Neural crest cell (in vitro differentiated cells): ENCODE measurements at regions not wholly inside any gene's neighbourhood (a gene's known extent, or its start where the extent isn't known, plus 50 kb on each side); places are given as distances from the start of the nearest gene placed in this dataset.
"Not testable (repeated sequence)": the region's sequence is repeated elsewhere in the genome, so short reads cannot be mapped to it uniquely, and the experiment has no call there.

Experiments
- DNase-seq: peaks from one replicate; pipeline ENCODE4 v3.0.0; 2021; ENCODE audit warnings: low read depth, mixed read lengths, low spot score
- H3K27ac Mint-ChIP-seq: one replicate; pipeline ENCODE4 v1.8.0; 2021; ENCODE audit warnings: mild to moderate bottlenecking, mixed read lengths; ENCODE audit not compliant: unreplicated experiment
- H3K27me3 Mint-ChIP-seq: 2 replicates; pipeline ENCODE4 v1.8.0; 2021; ENCODE audit warnings: low read depth, mild to moderate bottlenecking, mixed read lengths
- H3K36me3 Mint-ChIP-seq: 2 replicates; pipeline ENCODE4 v1.8.0; 2021; ENCODE audit warnings: low read depth, mild to moderate bottlenecking, mixed read lengths
- H3K4me1 Mint-ChIP-seq: 2 replicates; pipeline ENCODE4 v1.8.0; 2021; ENCODE audit warnings: mixed read lengths
- H3K4me3 Mint-ChIP-seq: one replicate; pipeline ENCODE4 v1.8.0; 2021; ENCODE audit warnings: mild to moderate bottlenecking, mixed read lengths
- H3K9me3 Mint-ChIP-seq: 2 replicates; pipeline ENCODE4 v1.8.0; 2021; ENCODE audit warnings: mixed read lengths
- TF ChIP-seq, protein P1 (sequence below): fragments of 200-600 bp; sonication (generic); conservative IDR thresholded peaks from 2 replicates; pipeline ENCODE4 v1.5.0; 2021; ENCODE audit warnings: antibody characterized with exemption, mild to moderate bottlenecking

DNA sequence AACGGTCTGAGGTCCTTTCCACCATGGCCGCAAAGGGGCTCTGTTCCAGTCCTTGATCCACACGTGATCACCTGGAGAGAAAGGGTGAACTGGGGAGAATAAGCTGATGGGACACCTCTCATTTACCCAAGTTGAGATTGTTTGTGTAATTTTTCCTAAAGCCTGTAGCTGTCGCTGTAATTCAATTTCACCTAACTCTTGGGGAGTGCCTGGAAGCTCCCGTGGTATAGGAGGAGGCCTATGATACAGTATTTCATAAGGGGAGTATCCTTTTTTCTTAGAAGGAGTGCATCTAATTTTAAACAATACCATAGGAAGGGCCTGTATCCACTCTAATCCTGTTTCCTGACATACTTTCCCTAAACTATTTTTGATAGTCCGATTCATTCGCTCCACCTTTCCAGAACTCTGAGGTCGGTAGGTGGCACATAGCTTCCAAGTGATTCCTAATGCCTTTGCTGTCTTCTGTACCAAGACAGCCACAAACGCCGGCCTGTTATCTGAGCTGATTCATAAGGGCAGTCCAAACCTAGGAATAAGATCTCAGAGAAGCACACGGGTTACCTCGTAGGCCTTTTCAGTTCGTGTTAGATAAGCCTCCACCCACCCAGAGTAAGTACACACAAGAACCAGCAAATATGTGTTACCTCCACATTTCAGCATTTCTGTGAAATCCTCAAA, 78.9 kb upstream of the VEPH1 start:
- not testable (repeated sequence) for H3K4me1 Mint-ChIP-seq, H3K36me3 Mint-ChIP-seq, H3K27ac Mint-ChIP-seq, H3K9me3 Mint-ChIP-seq, H3K4me3 Mint-ChIP-seq, H3K27me3 Mint-ChIP-seq, DNase-seq
- TF ChIP-seq, protein P1, sequence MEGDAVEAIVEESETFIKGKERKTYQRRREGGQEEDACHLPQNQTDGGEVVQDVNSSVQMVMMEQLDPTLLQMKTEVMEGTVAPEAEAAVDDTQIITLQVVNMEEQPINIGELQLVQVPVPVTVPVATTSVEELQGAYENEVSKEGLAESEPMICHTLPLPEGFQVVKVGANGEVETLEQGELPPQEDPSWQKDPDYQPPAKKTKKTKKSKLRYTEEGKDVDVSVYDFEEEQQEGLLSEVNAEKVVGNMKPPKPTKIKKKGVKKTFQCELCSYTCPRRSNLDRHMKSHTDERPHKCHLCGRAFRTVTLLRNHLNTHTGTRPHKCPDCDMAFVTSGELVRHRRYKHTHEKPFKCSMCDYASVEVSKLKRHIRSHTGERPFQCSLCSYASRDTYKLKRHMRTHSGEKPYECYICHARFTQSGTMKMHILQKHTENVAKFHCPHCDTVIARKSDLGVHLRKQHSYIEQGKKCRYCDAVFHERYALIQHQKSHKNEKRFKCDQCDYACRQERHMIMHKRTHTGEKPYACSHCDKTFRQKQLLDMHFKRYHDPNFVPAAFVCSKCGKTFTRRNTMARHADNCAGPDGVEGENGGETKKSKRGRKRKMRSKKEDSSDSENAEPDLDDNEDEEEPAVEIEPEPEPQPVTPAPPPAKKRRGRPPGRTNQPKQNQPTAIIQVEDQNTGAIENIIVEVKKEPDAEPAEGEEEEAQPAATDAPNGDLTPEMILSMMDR, result peak; percentile 43

DNA sequence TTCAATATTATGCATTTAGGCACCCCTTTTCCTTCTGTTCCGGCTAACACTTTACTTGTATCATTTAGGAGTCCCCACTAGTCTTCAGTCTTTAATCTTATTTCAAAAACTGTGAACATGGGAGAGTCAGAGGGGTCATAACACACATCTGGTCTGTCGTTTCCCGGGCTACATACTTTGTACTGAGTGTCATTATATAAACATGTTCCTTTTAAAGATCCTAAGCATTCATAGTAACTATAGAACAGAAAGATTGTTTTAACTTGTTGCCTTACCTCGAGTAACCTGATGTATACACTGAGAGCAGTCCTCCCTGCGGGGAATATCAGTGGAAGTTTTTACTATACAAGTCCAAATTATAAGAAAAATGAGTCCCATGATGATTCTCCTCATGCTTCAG, 78.2 kb upstream of the VEPH1 start:
- Mint-ChIP-seq H3K4me1 (no peaks in the 10 kb centered on the region), H3K36me3 (no peaks in the 10 kb centered on the region), H3K27me3 (no peaks in the 10 kb centered on the region), H3K9me3 (peaks cover 5% of the 10 kb centered on the region), H3K4me3 (no peak overlapping the region), H3K27ac (no peak overlapping the region)
- TF ChIP-seq, protein P1, result no peak
- no peak for DNase-seq

DNA sequence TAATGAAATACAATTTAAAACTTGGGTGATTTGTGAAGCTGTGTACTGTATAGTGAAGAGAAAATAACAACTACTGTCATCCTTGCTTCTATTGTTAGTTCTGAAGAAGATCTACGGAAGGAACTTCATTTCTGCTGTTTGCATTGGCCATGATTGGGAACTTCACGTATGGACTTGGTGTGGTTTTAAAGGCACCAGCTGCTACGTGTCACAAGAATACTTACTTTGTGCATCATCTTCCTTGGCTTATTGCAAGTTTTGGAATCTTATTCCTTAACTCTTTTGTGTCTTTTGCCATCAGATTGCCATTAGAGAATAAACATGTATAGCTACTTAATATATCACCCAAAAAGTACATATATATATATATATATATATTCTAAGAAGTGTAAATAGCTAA, 75.0 kb upstream of the VEPH1 start:
- Mint-ChIP-seq H3K36me3 (no peaks in the 10 kb centered on the region), H3K27ac (no peak overlapping the region), H3K4me1 (no peaks in the 10 kb centered on the region), H3K4me3 (no peak overlapping the region), H3K9me3 (no peaks in the 10 kb centered on the region), H3K27me3 (no peaks in the 10 kb centered on the region)
- no peak for DNase-seq
- TF ChIP-seq, protein P1, result no peak

DNA sequence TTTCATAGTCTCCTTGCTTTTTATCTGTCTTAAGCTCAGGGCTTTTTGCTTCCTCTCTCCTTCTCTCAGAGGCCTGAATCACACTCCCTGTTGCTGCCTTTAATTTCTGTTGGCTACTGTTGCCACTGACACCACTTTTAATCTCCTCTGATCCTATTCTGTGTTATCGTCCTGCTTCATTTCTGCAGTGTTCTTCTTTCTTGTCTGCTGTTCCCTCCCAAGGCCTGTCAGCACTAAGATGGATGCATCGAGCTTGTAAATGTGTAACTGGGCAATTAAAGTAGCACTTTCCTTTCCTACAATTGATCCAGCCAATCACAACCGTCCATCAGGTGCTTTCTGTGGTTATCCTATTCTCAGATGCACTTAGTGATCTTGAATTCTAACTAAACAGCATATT, 71.3 kb upstream of the VEPH1 start:
- TF ChIP-seq, protein P1, result no peak
- H3K27me3 Mint-ChIP-seq, result no peaks in the 10 kb centered on the region
- H3K36me3 Mint-ChIP-seq, result no peaks in the 10 kb centered on the region
- no peaks in the 10 kb centered on the region for H3K9me3 Mint-ChIP-seq
- H3K4me1 Mint-ChIP-seq, result no peaks in the 10 kb centered on the region
- H3K27ac Mint-ChIP-seq, result no peak overlapping the region
- DNase-seq, result no peak
- no peak overlapping the region for H3K4me3 Mint-ChIP-seq

DNA sequence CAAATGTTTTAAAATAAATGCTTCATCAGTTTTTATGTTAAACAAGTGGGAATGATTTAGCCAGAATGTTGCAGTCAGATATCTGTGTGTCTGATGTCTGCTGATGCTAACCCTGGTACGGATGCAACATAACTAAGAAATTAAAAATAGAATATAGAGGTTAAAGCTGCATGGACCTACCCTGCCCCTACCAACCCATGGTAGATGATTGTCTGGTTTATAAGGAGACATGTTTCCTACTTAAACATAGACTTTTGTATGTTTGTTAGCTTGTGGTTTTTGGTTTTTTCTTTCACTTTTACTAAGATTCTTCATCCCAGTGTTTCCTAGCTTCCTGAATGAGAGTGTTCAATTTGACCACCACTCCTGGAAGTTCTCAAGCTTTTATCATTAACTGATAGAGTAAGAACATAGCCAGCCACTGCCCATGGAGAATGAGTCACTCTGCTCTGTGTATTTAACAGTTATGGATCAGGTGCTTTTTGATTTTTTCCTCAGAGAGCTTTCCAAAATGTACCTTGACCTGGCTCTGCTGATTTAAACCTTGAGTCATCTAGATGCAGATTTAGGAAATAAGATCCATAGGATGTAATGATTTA, 70.7 kb upstream of the VEPH1 start:
- no peak overlapping the region for H3K4me3 Mint-ChIP-seq
- DNase-seq, result no peak
- H3K27ac Mint-ChIP-seq, result no peak overlapping the region
- no peaks in the 10 kb centered on the region for H3K4me1 Mint-ChIP-seq
- no peaks in the 10 kb centered on the region for H3K9me3 Mint-ChIP-seq
- H3K27me3 Mint-ChIP-seq, result no peaks in the 10 kb centered on the region
- no peaks in the 10 kb centered on the region for H3K36me3 Mint-ChIP-seq
- TF ChIP-seq, protein P1, result no peak
